ENCODE measurements at regions not wholly inside any gene's neighbourhood (a gene's known extent, or its start where the extent isn't known, plus 50 kb on each side); places are given as distances from the start of the nearest gene placed in this dataset.

DNA sequence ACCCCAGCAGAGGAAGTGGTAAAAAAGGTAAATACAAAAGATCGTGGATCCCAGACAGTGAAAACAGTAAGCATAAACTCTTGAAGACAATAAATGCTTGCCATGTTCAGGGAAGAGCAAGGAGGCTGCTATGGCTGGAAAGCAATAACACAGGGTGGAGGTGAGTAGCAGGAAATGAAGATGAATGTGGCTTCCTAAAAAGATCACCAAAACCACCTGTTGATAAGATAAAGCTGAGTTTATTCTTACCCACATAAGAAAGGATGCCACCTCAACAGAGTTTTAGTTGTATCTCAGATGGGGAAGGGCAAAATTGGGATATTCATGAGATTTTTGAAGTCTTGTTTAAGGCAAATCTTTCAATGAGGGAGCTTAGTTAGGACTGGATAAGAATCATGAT is 273.3 kb downstream of the MSX2 start:
- POLR2A ChIA-PET, result interaction anchor here (1.0 kb wide), 1 partner anchor 15 kb away, joined by 3 read pairs; no protein-coding TSS in a partner anchor

DNA sequence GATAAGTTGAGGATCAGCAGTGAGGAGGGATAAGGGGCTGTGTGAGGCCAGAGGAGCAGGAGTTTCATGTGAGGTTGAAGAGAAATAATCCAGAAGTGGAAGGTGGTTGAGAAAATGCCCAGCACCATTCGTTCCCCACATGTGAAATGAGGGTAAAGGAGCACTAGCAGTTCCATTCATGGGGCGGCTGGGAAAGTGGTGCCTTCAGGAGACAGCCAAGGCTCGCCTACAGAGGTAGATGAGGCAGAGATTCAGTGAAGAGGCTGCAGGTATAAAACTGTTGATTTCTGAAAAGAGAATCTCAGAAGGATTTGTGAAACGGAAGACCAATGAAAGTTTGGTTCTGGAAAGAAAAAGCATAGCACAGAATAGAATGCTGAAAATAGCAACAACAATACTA is 272.6 kb downstream of the MSX2 start:
- TF ChIP-seq, protein P1, sequence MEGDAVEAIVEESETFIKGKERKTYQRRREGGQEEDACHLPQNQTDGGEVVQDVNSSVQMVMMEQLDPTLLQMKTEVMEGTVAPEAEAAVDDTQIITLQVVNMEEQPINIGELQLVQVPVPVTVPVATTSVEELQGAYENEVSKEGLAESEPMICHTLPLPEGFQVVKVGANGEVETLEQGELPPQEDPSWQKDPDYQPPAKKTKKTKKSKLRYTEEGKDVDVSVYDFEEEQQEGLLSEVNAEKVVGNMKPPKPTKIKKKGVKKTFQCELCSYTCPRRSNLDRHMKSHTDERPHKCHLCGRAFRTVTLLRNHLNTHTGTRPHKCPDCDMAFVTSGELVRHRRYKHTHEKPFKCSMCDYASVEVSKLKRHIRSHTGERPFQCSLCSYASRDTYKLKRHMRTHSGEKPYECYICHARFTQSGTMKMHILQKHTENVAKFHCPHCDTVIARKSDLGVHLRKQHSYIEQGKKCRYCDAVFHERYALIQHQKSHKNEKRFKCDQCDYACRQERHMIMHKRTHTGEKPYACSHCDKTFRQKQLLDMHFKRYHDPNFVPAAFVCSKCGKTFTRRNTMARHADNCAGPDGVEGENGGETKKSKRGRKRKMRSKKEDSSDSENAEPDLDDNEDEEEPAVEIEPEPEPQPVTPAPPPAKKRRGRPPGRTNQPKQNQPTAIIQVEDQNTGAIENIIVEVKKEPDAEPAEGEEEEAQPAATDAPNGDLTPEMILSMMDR (IDR thresholded peaks at IDR 0.05; ENCODE audit: unreplicated experiment), result no peak
- BruUV-seq (replicated peaks), result no TSS peak

More for the DNA sequence above, 273.3 kb downstream of the MSX2 start:
- no peaks in the 10 kb centered on the region for H3K4me1 Mint-ChIP-seq (ENCODE audit: insufficient read depth, unreplicated experiment)
- intact Hi-C loops (cut with micrococcal nuclease), result no loop called here
- TF ChIP-seq, protein P1 (IDR thresholded peaks at IDR 0.05; ENCODE audit: unreplicated experiment), result no peak
- H3K9me3 Mint-ChIP-seq (ENCODE audit: unreplicated experiment), result peaks cover 11% of the 10 kb centered on the region
- DNase-seq (ENCODE audit: unreplicated experiment), result no peak
- CTCF ChIA-PET, result interaction anchor here (1.1 kb wide), 1 partner anchor 11 kb away, joined by 4 read pairs; no protein-coding TSS in a partner anchor
- H3K36me3 Mint-ChIP-seq (ENCODE audit: insufficient read depth, unreplicated experiment), result no peaks in the 10 kb centered on the region
- peaks cover 18% of the 10 kb centered on the region for H3K27me3 Mint-ChIP-seq (ENCODE audit: insufficient read depth, unreplicated experiment)
- no peak overlapping the region for H3K4me3 Mint-ChIP-seq (ENCODE audit: unreplicated experiment)
- BruUV-seq (replicated peaks), result no TSS peak
- no peak overlapping the region for H3K27ac Mint-ChIP-seq (ENCODE audit: low read depth, unreplicated experiment)

DNA sequence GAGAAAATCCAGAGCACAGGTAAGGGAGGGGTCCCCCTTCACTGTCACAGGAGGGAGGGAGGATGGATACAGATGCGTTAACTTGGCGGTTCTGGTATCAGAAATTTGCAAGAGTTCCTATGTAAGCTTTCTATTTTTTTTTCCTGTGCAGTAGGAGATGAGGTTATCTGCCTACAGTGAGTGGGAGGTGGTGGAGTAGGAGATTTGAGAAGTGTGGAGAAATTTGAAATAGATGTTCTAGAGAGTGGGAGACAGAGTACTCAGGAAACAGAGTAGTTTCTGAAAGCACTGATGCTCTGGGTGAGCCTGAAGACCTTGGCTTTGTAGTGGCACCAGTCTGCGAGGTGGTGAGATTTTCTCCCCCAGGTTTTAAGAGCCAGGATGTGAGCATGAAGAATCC is 271.4 kb downstream of the MSX2 start:
- Mint-ChIP-seq H3K4me1 (ENCODE audit: insufficient read depth, unreplicated experiment) (no peaks in the 10 kb centered on the region), H3K9me3 (ENCODE audit: unreplicated experiment) (peaks cover 11% of the 10 kb centered on the region), H3K27me3 (ENCODE audit: insufficient read depth, unreplicated experiment) (peaks cover 22% of the 10 kb centered on the region), H3K36me3 (ENCODE audit: insufficient read depth, unreplicated experiment) (no peaks in the 10 kb centered on the region), H3K27ac (ENCODE audit: low read depth, unreplicated experiment) (no peak overlapping the region), H3K4me3 (ENCODE audit: unreplicated experiment) (no peak overlapping the region)
- DNase-seq (ENCODE audit: unreplicated experiment), result no peak
- intact Hi-C loops (cut with micrococcal nuclease), result no loop called here
- POLR2A ChIA-PET, result no interaction called here
- no TSS peak for BruUV-seq (replicated peaks)
- CTCF ChIA-PET, result interaction anchor here (1.3 kb wide), 1 partner anchor 11 kb away, joined by 3 read pairs; no protein-coding TSS in a partner anchor
- TF ChIP-seq, protein P1 (IDR thresholded peaks at IDR 0.05; ENCODE audit: unreplicated experiment), result no peak

More for the DNA sequence above, 272.6 kb downstream of the MSX2 start:
- H3K27me3 Mint-ChIP-seq (ENCODE audit: insufficient read depth, unreplicated experiment), result peaks cover 17% of the 10 kb centered on the region
- CTCF ChIA-PET, result no interaction called here
- no peaks in the 10 kb centered on the region for H3K36me3 Mint-ChIP-seq (ENCODE audit: insufficient read depth, unreplicated experiment)
- POLR2A ChIA-PET, result no interaction called here
- no peak overlapping the region for H3K4me3 Mint-ChIP-seq (ENCODE audit: unreplicated experiment)
- no peak for DNase-seq (ENCODE audit: unreplicated experiment)
- no peak overlapping the region for H3K27ac Mint-ChIP-seq (ENCODE audit: low read depth, unreplicated experiment)
- intact Hi-C loops (cut with micrococcal nuclease), result no loop called here
- H3K9me3 Mint-ChIP-seq (ENCODE audit: unreplicated experiment), result peaks cover 11% of the 10 kb centered on the region
- no peaks in the 10 kb centered on the region for H3K4me1 Mint-ChIP-seq (ENCODE audit: insufficient read depth, unreplicated experiment)

DNA sequence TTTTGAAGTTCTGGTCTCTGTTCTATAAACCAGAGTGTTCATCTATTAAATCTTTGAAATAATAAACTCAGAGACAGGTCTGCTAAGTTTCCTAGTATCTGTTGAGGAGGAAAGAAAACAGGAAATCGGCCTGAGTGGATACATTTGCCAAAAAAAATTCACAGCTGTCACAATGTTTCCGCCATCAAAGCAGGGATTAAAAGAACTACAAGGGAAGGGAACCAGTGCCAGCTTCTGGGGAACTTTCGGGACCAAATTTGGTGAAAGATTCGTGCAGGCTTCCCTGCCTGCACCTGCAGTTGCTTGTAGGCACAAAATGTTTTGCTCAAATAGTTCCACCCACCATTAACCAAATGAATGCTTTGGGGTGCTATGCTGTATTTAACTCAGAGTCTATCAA is 267.5 kb downstream of the MSX2 start:
- Mint-ChIP-seq H3K27me3 (ENCODE audit: insufficient read depth, unreplicated experiment) (peaks cover 35% of the 10 kb centered on the region), H3K36me3 (ENCODE audit: insufficient read depth, unreplicated experiment) (no peaks in the 10 kb centered on the region), H3K9me3 (ENCODE audit: unreplicated experiment) (no peaks in the 10 kb centered on the region), H3K4me3 (ENCODE audit: unreplicated experiment) (no peak overlapping the region), H3K4me1 (ENCODE audit: insufficient read depth, unreplicated experiment) (no peaks in the 10 kb centered on the region), H3K27ac (ENCODE audit: low read depth, unreplicated experiment) (no peak overlapping the region)
- no TSS peak for BruUV-seq (replicated peaks)
- ChIA-PET CTCF (no interaction called here), POLR2A (no interaction called here)
- TF ChIP-seq, protein P1 (IDR thresholded peaks at IDR 0.05; ENCODE audit: unreplicated experiment), result no peak
- no peak for DNase-seq (ENCODE audit: unreplicated experiment)
- intact Hi-C loops (cut with micrococcal nuclease), result no loop called here

Data from MCF 10A (cell line).